HEK293T (cell line): ENCODE measurements at regions not wholly inside any gene's neighbourhood (a gene's known extent, or its start where the extent isn't known, plus 50 kb on each side); places are given as distances from the start of the nearest gene placed in this dataset.
"Not testable (repeated sequence)": the region's sequence is repeated elsewhere in the genome, so short reads cannot be mapped to it uniquely, and the experiment has no call there.

Experiments
- ARNT ChIP-seq: fragments of 450-650 bp; IDR thresholded peaks from 2 replicates; pipeline ENCODE4 v1.6.1; 2017; ENCODE audit warnings: mild to moderate bottlenecking
- BHLHE40 ChIP-seq: fragments of 450-650 bp; IDR thresholded peaks from 2 replicates; pipeline ENCODE4 v1.6.1; 2016; ENCODE audit warnings: mild to moderate bottlenecking, moderate library complexity, borderline replicate concordance
- CTBP1 ChIP-seq: fragments of 450-650 bp; IDR thresholded peaks from 2 replicates; pipeline ENCODE4 v1.6.1; 2016; ENCODE audit warnings: borderline replicate concordance
- FOXA1 ChIP-seq: fragments of 450-650 bp; IDR thresholded peaks from 2 replicates; pipeline ENCODE4 v1.6.1; 2016; ENCODE audit warnings: mild to moderate bottlenecking
- FOXK2 ChIP-seq: fragments of 450-650 bp; IDR thresholded peaks from 2 replicates; pipeline ENCODE4 v1.6.1; 2016; ENCODE audit warnings: mild to moderate bottlenecking
- FOXM1 ChIP-seq: fragments of 450-650 bp; IDR thresholded peaks from 2 replicates; pipeline ENCODE4 v1.6.1; 2017; ENCODE audit warnings: mild to moderate bottlenecking, borderline replicate concordance
- PKNOX1 ChIP-seq: fragments of 450-650 bp; IDR thresholded peaks from 2 replicates; pipeline ENCODE4 v1.6.1; 2016
- SUZ12 ChIP-seq: fragments of 450-650 bp; IDR thresholded peaks from 2 replicates; pipeline ENCODE4 v1.6.1; 2016; ENCODE audit warnings: mild to moderate bottlenecking
- ZNF384 ChIP-seq: fragments of 450-650 bp; IDR thresholded peaks from 2 replicates; pipeline ENCODE4 v1.6.1; 2016

- not testable (repeated sequence) for TF ChIP-seq ARNT, CTBP1, PKNOX1, SUZ12, FOXK2, ZNF384, BHLHE40, FOXM1, FOXA1
Measured at GRCh38 chr10:71108042-71108441, 104.3 kb upstream of the UNC5B start.
